ENCODE measurements at regions not wholly inside any gene's neighbourhood (a gene's known extent, or its start where the extent isn't known, plus 50 kb on each side); places are given as distances from the start of the nearest gene placed in this dataset.

DNA sequence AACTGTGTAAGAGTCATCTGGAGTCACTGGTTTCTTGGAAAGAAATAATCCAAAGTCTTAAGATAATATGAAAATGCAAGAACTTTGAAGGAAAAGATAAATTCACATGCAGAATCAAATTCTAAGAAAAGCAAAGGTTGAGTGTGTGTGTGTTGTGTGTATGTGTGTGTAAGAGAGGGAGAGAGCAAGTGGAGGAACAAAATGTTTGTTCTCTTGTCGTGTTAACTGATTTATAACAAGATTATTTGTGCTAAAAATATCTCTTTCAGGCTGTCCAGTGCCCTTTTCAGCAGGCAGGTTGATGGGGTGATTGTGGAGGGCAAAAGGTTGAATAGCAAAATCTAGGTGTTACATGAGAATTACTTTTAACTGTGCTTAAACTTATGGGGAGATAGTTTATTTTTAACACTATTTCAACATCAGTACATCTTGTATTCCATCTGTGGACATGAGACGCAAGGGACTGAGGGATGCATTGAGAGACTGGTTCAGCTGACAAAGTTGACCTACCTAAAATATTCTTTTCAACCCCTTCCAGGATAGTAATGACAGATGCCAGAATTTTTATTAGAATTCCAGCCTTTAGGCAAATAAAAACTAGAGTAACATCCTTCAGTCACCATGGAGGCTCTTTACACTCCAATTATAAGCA lies 342.4 kb upstream of the CD180 start:
- TF ChIP-seq TAF1 (IDR thresholded peaks at IDR 0.05; ENCODE audit: borderline replicate concordance, insufficient read depth, low read length) (no peak), POLR2AphosphoS5 (IDR thresholded peaks at IDR 0.05; ENCODE audit: low read depth, low read length) (no peak), SIN3A (IDR thresholded peaks at IDR 0.05; ENCODE audit: borderline replicate concordance, insufficient read depth, low read length) (no peak)
- TF ChIP-seq, protein P1, sequence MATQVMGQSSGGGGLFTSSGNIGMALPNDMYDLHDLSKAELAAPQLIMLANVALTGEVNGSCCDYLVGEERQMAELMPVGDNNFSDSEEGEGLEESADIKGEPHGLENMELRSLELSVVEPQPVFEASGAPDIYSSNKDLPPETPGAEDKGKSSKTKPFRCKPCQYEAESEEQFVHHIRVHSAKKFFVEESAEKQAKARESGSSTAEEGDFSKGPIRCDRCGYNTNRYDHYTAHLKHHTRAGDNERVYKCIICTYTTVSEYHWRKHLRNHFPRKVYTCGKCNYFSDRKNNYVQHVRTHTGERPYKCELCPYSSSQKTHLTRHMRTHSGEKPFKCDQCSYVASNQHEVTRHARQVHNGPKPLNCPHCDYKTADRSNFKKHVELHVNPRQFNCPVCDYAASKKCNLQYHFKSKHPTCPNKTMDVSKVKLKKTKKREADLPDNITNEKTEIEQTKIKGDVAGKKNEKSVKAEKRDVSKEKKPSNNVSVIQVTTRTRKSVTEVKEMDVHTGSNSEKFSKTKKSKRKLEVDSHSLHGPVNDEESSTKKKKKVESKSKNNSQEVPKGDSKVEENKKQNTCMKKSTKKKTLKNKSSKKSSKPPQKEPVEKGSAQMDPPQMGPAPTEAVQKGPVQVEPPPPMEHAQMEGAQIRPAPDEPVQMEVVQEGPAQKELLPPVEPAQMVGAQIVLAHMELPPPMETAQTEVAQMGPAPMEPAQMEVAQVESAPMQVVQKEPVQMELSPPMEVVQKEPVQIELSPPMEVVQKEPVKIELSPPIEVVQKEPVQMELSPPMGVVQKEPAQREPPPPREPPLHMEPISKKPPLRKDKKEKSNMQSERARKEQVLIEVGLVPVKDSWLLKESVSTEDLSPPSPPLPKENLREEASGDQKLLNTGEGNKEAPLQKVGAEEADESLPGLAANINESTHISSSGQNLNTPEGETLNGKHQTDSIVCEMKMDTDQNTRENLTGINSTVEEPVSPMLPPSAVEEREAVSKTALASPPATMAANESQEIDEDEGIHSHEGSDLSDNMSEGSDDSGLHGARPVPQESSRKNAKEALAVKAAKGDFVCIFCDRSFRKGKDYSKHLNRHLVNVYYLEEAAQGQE (IDR thresholded peaks at IDR 0.05; ENCODE audit: insufficient read depth in 1 of 2, low read depth in 2 of 2, low read length in 2 of 2), result no peak

Data from PFSK-1 (cell line).